Gastroesophageal sphincter (tissue), 4 donors: ENCODE measurements at regions not wholly inside any gene's neighbourhood (a gene's known extent, or its start where the extent isn't known, plus 50 kb on each side); places are given as distances from the start of the nearest gene placed in this dataset.

ENCODE experiments used
- ATAC-seq: fragments of 150-250 bp; one replicate; pipeline ENCODE4 v1.9.1; 2016; ENCODE audit warnings: mild to moderate bottlenecking, moderate library complexity
- H3K27ac ChIP-seq, 4 donors: fragments of 200-600 bp; sonication (generic) in 3 of 4; 1 replicate in 3 of 4; 2 replicates in 1 of 4; pipeline ENCODE4 v1.5.1; 2016 to 2019
- H3K27me3 ChIP-seq: fragments of 200-600 bp; sonication (generic); one replicate; pipeline ENCODE4 v1.5.1; 2019
- H3K36me3 ChIP-seq, 2 donors: fragments of 200-600 bp; sonication (generic); one replicate each; pipeline ENCODE4 v1.5.1; 2019; ENCODE audit warnings: control low read depth in 1 of 2
- H3K4me1 ChIP-seq, 3 donors: fragments of 200-600 bp; sonication (generic); 1 replicate in 2 of 3; 2 replicates in 1 of 3; pipeline ENCODE4 v1.5.1; 2016 to 2019; ENCODE audit warnings: control low read depth in 2 of 3
- H3K4me3 ChIP-seq, 2 donors: fragments of 200-600 bp; sonication (generic); one replicate each; pipeline ENCODE4 v1.5.1; 2019; ENCODE audit warnings: mild to moderate bottlenecking in 1 of 2, moderate library complexity in 1 of 2
- H3K9me3 ChIP-seq, 3 donors: fragments of 200-600 bp; sonication (generic); one replicate each; pipeline ENCODE4 v1.5.1; 2017 to 2019; ENCODE audit warnings: control low read depth in 2 of 3
- EP300 ChIP-seq: sonication (generic); formaldehyde crosslinking; IDR thresholded peaks from one replicate; pipeline ENCODE4 v1.6.1; 2017; ENCODE audit warnings: antibody characterized with exemption, mild to moderate bottlenecking
- POLR2A ChIP-seq, 2 donors: fragments of 450-650 bp; IDR thresholded peaks; one replicate each; pipeline ENCODE4 v1.6.1; 2017; ENCODE audit warnings: antibody characterized with exemption in 2 of 2, mild to moderate bottlenecking in 2 of 2, moderate library complexity in 1 of 2
- POLR2AphosphoS5 ChIP-seq: sonication (generic); formaldehyde crosslinking; IDR thresholded peaks from one replicate; pipeline ENCODE4 v1.6.1; 2017; ENCODE audit warnings: antibody characterized with exemption
- WGBS, 2 donors: methylation state at CpG; one replicate each; pipeline ENCODE4 v1.1.5; 2018; ENCODE audit warnings: low coverage in 1 of 2; 5-methylcytosine and 5-hydroxymethylcytosine counted together
- TF ChIP-seq, protein P1 (sequence below), 4 experiments: fragments of 200-600 bp in 2 of 4; fragments of 450-650 bp in 2 of 4; sonication (generic) in 1 of 4; IDR thresholded peaks; one replicate each; pipeline ENCODE4 v1.5.1; 2017 to 2019; ENCODE audit warnings: antibody characterized with exemption in 4 of 4, mild to moderate bottlenecking in 2 of 4, moderate library complexity in 2 of 4

DNA sequence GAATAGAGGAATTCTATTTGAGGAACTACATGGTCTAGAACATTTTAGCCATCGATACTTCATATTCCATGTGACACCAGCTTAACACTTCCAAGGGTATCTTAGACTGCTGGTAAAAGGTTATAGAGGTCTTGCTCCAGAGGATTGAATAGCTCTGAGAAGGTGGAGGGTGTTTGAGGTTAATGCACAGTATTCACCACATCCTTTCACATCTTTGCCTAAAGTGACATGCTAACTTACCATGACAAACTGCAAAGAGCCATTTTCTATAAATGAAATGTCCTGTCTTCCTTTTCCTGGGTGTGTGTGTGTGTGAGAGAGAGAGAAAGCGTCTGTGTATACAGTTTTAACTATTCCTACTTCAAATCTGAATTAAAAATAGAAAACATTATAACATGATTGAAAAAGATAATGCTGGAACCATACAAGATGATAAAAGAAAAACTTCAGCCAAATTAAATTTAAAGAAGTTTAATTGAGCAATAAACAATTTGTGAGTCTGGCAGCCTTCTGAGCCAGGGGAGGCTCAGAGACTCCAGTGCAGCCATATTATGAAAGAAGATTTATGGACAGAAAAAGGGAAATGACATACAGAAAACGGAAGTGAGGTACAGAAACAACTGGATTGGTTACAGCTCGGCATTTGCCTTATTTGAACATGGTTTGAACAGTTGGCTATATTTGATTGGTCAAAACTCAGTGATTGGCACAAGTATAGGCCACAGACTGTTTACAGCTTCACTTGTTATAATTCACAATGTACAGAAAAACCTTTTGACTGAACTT is 320.9 kb upstream of the CCDC179 start:
- no peak overlapping the region for H3K27ac ChIP-seq
- H3K36me3 ChIP-seq, result no peaks in the 10 kb centered on the region
- TF ChIP-seq, protein P1, sequence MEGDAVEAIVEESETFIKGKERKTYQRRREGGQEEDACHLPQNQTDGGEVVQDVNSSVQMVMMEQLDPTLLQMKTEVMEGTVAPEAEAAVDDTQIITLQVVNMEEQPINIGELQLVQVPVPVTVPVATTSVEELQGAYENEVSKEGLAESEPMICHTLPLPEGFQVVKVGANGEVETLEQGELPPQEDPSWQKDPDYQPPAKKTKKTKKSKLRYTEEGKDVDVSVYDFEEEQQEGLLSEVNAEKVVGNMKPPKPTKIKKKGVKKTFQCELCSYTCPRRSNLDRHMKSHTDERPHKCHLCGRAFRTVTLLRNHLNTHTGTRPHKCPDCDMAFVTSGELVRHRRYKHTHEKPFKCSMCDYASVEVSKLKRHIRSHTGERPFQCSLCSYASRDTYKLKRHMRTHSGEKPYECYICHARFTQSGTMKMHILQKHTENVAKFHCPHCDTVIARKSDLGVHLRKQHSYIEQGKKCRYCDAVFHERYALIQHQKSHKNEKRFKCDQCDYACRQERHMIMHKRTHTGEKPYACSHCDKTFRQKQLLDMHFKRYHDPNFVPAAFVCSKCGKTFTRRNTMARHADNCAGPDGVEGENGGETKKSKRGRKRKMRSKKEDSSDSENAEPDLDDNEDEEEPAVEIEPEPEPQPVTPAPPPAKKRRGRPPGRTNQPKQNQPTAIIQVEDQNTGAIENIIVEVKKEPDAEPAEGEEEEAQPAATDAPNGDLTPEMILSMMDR (IDR thresholded peaks at IDR 0.05), result no peak
- TF ChIP-seq POLR2A (IDR thresholded peaks at IDR 0.05) (no peak), EP300 (no peak), POLR2AphosphoS5 (no peak)
- WGBS, 2 donors, result 75 to 87% methylated on average over 3 to 4 of the region's 4 CpGs
- no peak overlapping the region for H3K4me3 ChIP-seq
- no peaks in the 10 kb centered on the region for H3K4me1 ChIP-seq
- ATAC-seq, result no peak
- no peaks in the 10 kb centered on the region for H3K9me3 ChIP-seq
- no peaks in the 10 kb centered on the region for H3K27me3 ChIP-seq

DNA sequence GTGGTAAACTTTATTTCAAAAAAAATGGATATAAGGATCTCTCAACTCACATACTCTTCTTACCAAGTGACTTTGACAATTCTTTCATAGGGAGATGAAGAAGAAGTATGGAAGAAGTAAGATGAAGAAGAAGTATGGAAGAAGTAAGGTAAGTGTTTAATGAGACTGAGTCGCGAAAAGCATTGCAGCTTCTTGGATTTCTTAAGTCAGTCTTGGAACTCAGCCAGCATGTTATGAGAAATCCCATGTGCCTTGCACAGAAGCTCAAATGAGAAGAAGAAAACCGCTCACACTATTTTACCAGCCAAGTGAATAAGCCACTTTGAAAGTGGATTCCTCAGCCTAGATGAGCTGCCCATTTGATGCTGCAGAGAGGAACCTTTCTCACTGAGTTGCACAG is 332.0 kb upstream of the CCDC179 start:
- H3K27me3 ChIP-seq, result no peaks in the 10 kb centered on the region
- no peak for ATAC-seq
- no peaks in the 10 kb centered on the region for H3K36me3 ChIP-seq
- 23 to 43% methylated on average over 3 of the region's 3 CpGs for whole genome bisulfite sequencing, 2 donors
- H3K9me3 ChIP-seq, result no peaks in the 10 kb centered on the region
- H3K4me3 ChIP-seq, result no peak overlapping the region
- TF ChIP-seq, protein P1 (IDR thresholded peaks at IDR 0.05), result no peak
- no peak for TF ChIP-seq POLR2A (IDR thresholded peaks at IDR 0.05)
- no peaks in the 10 kb centered on the region for H3K4me1 ChIP-seq
- H3K27ac ChIP-seq, result no peak overlapping the region

DNA sequence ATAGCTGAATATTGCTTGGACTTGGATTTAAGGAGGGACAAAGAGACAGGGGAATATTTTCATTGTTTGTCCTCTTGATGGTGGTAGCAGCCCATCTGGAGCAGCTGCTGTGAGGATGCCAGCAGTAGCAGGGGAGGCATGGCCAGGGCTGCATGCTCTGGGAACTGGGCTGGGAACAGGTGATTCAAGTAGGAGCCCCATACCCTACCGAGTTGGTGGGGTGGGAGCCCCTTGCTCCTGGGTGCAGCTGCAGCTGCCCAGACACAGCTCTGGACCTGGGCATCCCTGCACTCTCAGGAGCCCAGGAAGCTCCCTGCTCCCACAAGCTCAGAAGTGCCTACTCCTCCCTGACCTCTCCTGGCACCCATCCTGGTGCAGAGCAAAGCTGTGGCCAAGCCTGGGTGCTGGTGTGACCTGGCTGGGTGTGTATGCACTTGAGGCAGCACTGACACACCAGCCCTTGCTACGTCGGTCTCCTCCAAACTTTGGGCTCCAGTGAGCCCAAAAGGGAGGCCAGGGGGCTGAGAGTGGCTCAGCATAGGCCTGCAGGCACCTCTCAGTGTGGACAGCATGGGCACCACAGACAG is 341.8 kb upstream of the CCDC179 start:
- no peak overlapping the region for H3K27ac ChIP-seq
- ATAC-seq, result no peak
- H3K4me3 ChIP-seq, result no peak overlapping the region
- H3K36me3 ChIP-seq, result no peaks in the 10 kb centered on the region
- no peaks in the 10 kb centered on the region for H3K27me3 ChIP-seq
- H3K9me3 ChIP-seq, result peaks cover 0 to 4% (median 0%) of the 10 kb centered on the region in 3 donors
- H3K4me1 ChIP-seq, result no peaks in the 10 kb centered on the region
- WGBS, 2 donors, result 100% methylated on average over 1 of the region's 3 CpGs; no CpG with 5 or more reads in 1 of the 2 donors
- TF ChIP-seq POLR2AphosphoS5, result no peak
- TF ChIP-seq, protein P1 (IDR thresholded peaks at IDR 0.05), result no peak
- no peak for TF ChIP-seq EP300
- TF ChIP-seq POLR2A (IDR thresholded peaks at IDR 0.05), result no peak

DNA sequence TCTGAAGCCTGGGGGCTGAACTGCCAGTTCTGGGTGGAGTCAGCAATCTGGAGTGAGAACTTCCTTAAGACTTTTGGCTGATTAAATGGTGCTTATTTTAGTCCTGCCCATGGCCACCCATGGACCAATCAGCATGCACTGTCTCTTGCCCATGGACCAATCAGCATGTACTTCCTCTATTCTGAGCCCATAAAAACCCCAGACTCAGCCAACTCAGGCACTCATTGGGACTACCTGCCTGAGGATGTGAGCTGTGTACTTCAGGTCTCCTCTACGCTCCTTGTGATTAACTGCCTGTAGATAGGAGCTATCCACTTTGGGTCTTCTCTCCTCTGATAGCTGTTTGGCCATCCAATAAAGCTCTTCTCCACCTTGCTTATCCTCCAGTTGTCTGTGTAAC is 342.3 kb upstream of the CCDC179 start:
- 100% methylated on average over 1 of the region's 1 CpG for WGBS, 2 donors
- Histone ChIP-seq H3K4me3 (no peak overlapping the region), H3K4me1 (no peaks in the 10 kb centered on the region), H3K27ac (no peak overlapping the region), H3K27me3 (no peaks in the 10 kb centered on the region), H3K9me3 (peaks cover 0 to 4% (median 0%) of the 10 kb centered on the region in 3 donors), H3K36me3 (no peaks in the 10 kb centered on the region)
- no peak for ATAC-seq
- TF ChIP-seq POLR2AphosphoS5 (no peak), POLR2A (IDR thresholded peaks at IDR 0.05) (no peak)

DNA sequence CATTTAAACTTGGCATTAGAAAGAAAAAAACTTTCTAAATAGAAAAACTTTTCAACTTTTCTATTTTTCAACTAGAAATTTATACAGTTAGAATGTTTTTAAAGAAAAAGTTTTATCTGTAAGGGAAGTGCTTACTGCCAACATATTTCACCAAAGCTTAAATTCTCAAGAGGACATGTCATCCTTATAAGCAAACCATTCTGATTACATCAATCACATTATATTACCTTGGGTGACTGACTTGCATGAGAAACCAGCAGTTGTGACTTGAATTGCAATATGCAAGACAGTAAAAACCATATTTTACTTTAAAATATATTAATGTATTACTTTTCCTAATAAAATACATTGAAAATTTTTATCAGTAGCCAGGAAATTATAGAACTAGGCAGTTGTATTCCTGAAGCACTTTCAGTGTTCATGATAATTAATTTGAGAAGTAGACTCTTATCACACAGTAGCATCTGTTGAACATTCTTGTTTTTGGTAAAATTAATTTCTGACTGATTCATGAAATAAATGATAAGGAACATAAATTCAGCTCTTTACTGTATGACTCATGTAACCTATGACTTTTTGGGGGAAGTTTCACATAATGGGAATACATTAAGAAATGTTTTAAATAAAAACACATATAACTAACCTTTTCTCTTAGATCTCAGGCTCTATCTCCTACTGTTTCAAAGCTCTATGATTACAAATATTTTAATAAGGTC is 345.0 kb upstream of the CCDC179 start:
- no peaks in the 10 kb centered on the region for H3K36me3 ChIP-seq
- TF ChIP-seq EP300, result no peak
- TF ChIP-seq, protein P1 (IDR thresholded peaks at IDR 0.05), result no peak
- no peak for TF ChIP-seq POLR2AphosphoS5
- no peak for TF ChIP-seq POLR2A (IDR thresholded peaks at IDR 0.05)
- H3K4me3 ChIP-seq, result no peak overlapping the region
- H3K27ac ChIP-seq, result no peak overlapping the region
- H3K9me3 ChIP-seq, result no peaks in the 10 kb centered on the region
- ATAC-seq, result no peak
- H3K4me1 ChIP-seq, result no peaks in the 10 kb centered on the region
- H3K27me3 ChIP-seq, result no peaks in the 10 kb centered on the region
